Ishikawa (cell line): ENCODE measurements at regions not wholly inside any gene's neighbourhood (a gene's known extent, or its start where the extent isn't known, plus 50 kb on each side); places are given as distances from the start of the nearest gene placed in this dataset.

Source experiments
- TF ChIP-seq, protein P1 (sequence below): IDR thresholded peaks from 2 replicates; pipeline ENCODE4 v1.6.1; 2012; ENCODE audit warnings: low read depth, mild to moderate bottlenecking
- TF ChIP-seq, protein P2 (sequence below): IDR thresholded peaks from 2 replicates; pipeline ENCODE4 v1.6.1; 2012
- TF ChIP-seq, protein P3 (sequence below): IDR thresholded peaks from 2 replicates; pipeline ENCODE4 v1.6.1; 2012

DNA sequence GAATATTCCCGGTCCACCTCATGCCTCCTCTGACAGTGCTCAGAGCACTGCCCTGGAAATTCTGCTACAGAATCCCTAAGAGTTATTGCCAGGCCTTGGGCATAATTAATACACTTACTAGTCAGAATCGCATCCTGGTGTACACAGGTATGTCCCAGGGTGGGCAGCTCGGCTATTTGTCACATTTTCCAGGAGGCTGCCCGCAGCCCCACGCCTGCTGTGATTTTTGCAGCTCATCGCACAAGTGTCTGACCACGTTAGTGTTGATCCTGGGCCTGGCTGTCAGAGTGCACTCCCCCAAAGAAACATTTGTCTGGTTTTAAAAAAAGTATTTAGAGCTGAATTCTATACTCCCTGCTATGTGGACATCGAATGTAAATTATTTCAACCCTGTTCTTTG is 105.4 kb downstream of the CD83 start:
- TF ChIP-seq, protein P1, sequence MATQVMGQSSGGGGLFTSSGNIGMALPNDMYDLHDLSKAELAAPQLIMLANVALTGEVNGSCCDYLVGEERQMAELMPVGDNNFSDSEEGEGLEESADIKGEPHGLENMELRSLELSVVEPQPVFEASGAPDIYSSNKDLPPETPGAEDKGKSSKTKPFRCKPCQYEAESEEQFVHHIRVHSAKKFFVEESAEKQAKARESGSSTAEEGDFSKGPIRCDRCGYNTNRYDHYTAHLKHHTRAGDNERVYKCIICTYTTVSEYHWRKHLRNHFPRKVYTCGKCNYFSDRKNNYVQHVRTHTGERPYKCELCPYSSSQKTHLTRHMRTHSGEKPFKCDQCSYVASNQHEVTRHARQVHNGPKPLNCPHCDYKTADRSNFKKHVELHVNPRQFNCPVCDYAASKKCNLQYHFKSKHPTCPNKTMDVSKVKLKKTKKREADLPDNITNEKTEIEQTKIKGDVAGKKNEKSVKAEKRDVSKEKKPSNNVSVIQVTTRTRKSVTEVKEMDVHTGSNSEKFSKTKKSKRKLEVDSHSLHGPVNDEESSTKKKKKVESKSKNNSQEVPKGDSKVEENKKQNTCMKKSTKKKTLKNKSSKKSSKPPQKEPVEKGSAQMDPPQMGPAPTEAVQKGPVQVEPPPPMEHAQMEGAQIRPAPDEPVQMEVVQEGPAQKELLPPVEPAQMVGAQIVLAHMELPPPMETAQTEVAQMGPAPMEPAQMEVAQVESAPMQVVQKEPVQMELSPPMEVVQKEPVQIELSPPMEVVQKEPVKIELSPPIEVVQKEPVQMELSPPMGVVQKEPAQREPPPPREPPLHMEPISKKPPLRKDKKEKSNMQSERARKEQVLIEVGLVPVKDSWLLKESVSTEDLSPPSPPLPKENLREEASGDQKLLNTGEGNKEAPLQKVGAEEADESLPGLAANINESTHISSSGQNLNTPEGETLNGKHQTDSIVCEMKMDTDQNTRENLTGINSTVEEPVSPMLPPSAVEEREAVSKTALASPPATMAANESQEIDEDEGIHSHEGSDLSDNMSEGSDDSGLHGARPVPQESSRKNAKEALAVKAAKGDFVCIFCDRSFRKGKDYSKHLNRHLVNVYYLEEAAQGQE = no peak
- TF ChIP-seq, protein P2, sequence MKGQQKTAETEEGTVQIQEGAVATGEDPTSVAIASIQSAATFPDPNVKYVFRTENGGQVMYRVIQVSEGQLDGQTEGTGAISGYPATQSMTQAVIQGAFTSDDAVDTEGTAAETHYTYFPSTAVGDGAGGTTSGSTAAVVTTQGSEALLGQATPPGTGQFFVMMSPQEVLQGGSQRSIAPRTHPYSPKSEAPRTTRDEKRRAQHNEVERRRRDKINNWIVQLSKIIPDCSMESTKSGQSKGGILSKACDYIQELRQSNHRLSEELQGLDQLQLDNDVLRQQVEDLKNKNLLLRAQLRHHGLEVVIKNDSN = no peak
- TF ChIP-seq, protein P3, sequence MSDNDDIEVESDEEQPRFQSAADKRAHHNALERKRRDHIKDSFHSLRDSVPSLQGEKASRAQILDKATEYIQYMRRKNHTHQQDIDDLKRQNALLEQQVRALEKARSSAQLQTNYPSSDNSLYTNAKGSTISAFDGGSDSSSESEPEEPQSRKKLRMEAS = no peak
